Osteoblast (primary cell): ENCODE measurements at regions not wholly inside any gene's neighbourhood (a gene's known extent, or its start where the extent isn't known, plus 50 kb on each side); places are given as distances from the start of the nearest gene placed in this dataset.

ENCODE experiments used
- DNase-seq: peaks from one replicate; pipeline ENCODE4 v3.0.0; 2011; ENCODE audit warnings: low spot score, mixed read lengths; ENCODE audit not compliant: insufficient read length; ENCODE audit errors: missing footprints
- H2AFZ ChIP-seq: 2 replicates; pipeline ENCODE4 v1.6.0; 2011; ENCODE audit warnings: mild to moderate bottlenecking, low read length
- H3K27ac ChIP-seq: 2 replicates; pipeline ENCODE4 v1.5.1; 2011; ENCODE audit warnings: mild to moderate bottlenecking, low read depth, low read length, moderate library complexity
- H3K27me3 ChIP-seq: 2 replicates; pipeline ENCODE4 v1.6.0; 2012; ENCODE audit warnings: mild to moderate bottlenecking, control low read depth, inconsistent platforms, low read length, moderate library complexity; ENCODE audit not compliant: insufficient read depth
- H3K36me3 ChIP-seq: 2 replicates; pipeline ENCODE4 v1.5.1; 2011; ENCODE audit warnings: mild to moderate bottlenecking, low read length, control low read depth, moderate library complexity; ENCODE audit not compliant: insufficient read depth
- H3K4me1 ChIP-seq: 2 replicates; pipeline ENCODE4 v1.5.1; 2011; ENCODE audit warnings: mild to moderate bottlenecking, low read length, control low read depth, moderate library complexity; ENCODE audit not compliant: insufficient read depth
- H3K4me2 ChIP-seq: 2 replicates; pipeline ENCODE4 v1.6.0; 2011; ENCODE audit warnings: mild to moderate bottlenecking, low read length; ENCODE audit not compliant: insufficient read depth
- H3K4me3 ChIP-seq: fragments of 200-600 bp; sonication (generic); 3 replicates; pipeline ENCODE4 v1.5.1; 2012; ENCODE audit warnings: mild to moderate bottlenecking, low read length, inconsistent platforms; ENCODE audit not compliant: insufficient read depth
- H3K79me2 ChIP-seq: 2 replicates; pipeline ENCODE4 v1.6.0; 2012; ENCODE audit warnings: mild to moderate bottlenecking, low read length, control low read depth, inconsistent platforms; ENCODE audit not compliant: insufficient read depth
- H3K9me3 ChIP-seq: 2 replicates; pipeline ENCODE4 v1.5.1; 2011; ENCODE audit warnings: low read depth, low read length, control low read depth
- H4K20me1 ChIP-seq: 2 replicates; pipeline ENCODE4 v1.6.0; 2012; ENCODE audit warnings: mild to moderate bottlenecking, low read length, control low read depth; ENCODE audit not compliant: insufficient read depth
- CTCF ChIP-seq: IDR thresholded peaks from 2 replicates; pipeline ENCODE4 v1.5.1; 2011; ENCODE audit warnings: mild to moderate bottlenecking, low read depth, low read length, moderate library complexity; ENCODE audit errors: extremely low read depth

GRCh38 chr7:114354306-114354705 is 60.3 kb upstream of the FOXP2 start:
- Histone ChIP-seq H4K20me1 (no peaks in the 10 kb centered on the region), H3K36me3 (no peaks in the 10 kb centered on the region), H3K9me3 (no peaks in the 10 kb centered on the region), H3K4me1 (no peaks in the 10 kb centered on the region), H3K4me3 (no peak overlapping the region), H2AFZ (no peak overlapping the region), H3K79me2 (no peaks in the 10 kb centered on the region), H3K4me2 (no peak overlapping the region), H3K27ac (no peak overlapping the region), H3K27me3 (no peaks in the 10 kb centered on the region)
- TF ChIP-seq CTCF = no peak
- DNase-seq = no peak

GRCh38 chr7:114345494-114345893 is 69.1 kb upstream of the FOXP2 start:
- no peak for DNase-seq
- Histone ChIP-seq H2AFZ (no peak overlapping the region), H4K20me1 (no peaks in the 10 kb centered on the region), H3K9me3 (no peaks in the 10 kb centered on the region), H3K4me3 (no peak overlapping the region), H3K4me1 (no peaks in the 10 kb centered on the region), H3K27ac (no peak overlapping the region), H3K27me3 (no peaks in the 10 kb centered on the region), H3K79me2 (no peaks in the 10 kb centered on the region), H3K4me2 (no peak overlapping the region), H3K36me3 (no peaks in the 10 kb centered on the region)
- no peak for TF ChIP-seq CTCF

GRCh38 chr7:114343949-114344708 is 70.5 kb upstream of the FOXP2 start:
- no peak for TF ChIP-seq CTCF
- Histone ChIP-seq H3K9me3 (no peaks in the 10 kb centered on the region), H2AFZ (no peak overlapping the region), H3K27ac (no peak overlapping the region), H3K27me3 (no peaks in the 10 kb centered on the region), H3K4me2 (no peak overlapping the region), H4K20me1 (no peaks in the 10 kb centered on the region), H3K4me3 (no peak overlapping the region), H3K79me2 (no peaks in the 10 kb centered on the region), H3K36me3 (no peaks in the 10 kb centered on the region), H3K4me1 (no peaks in the 10 kb centered on the region)
- no peak for DNase-seq

- Histone ChIP-seq H4K20me1 (no peaks in the 10 kb centered on the region), H3K27me3 (no peaks in the 10 kb centered on the region), H3K4me2 (no peak overlapping the region), H2AFZ (no peak overlapping the region), H3K4me3 (no peak overlapping the region), H3K79me2 (no peaks in the 10 kb centered on the region), H3K4me1 (no peaks in the 10 kb centered on the region), H3K9me3 (no peaks in the 10 kb centered on the region), H3K27ac (no peak overlapping the region), H3K36me3 (no peaks in the 10 kb centered on the region)
- DNase-seq = no peak
- no peak for TF ChIP-seq CTCF
Measured at GRCh38 chr7:114342431-114343179, 72.0 kb upstream of the FOXP2 start.
